ENCODE measurements at regions not wholly inside any gene's neighbourhood (a gene's known extent, or its start where the extent isn't known, plus 50 kb on each side); places are given as distances from the start of the nearest gene placed in this dataset.
A peak's percentile ranks its signal among the peaks of the same experiment; 100 is the strongest.

DNA sequence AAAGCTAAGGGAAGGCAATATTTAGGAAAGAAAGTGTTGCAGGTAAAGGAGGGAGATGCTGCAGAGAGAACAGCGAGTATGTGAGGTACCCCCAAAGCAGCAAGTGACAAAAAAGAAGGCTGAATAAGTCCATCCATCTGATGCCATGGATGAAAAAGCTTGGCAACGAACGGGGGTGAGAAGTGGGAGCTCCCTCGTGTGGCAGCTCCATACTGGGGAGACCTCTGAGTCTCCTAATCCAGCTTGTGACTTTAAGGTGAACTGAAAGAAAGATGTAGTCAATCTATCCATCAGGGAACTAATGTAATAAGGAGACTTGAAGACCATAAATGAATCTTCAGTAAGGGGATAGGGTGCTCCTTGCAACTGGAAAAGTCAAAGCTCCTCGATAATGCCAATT is 156.6 kb downstream of the OTOR start:
- TF ChIP-seq ZFX (IDR thresholded peaks at IDR 0.05): no peak
- TF ChIP-seq, protein P1, sequence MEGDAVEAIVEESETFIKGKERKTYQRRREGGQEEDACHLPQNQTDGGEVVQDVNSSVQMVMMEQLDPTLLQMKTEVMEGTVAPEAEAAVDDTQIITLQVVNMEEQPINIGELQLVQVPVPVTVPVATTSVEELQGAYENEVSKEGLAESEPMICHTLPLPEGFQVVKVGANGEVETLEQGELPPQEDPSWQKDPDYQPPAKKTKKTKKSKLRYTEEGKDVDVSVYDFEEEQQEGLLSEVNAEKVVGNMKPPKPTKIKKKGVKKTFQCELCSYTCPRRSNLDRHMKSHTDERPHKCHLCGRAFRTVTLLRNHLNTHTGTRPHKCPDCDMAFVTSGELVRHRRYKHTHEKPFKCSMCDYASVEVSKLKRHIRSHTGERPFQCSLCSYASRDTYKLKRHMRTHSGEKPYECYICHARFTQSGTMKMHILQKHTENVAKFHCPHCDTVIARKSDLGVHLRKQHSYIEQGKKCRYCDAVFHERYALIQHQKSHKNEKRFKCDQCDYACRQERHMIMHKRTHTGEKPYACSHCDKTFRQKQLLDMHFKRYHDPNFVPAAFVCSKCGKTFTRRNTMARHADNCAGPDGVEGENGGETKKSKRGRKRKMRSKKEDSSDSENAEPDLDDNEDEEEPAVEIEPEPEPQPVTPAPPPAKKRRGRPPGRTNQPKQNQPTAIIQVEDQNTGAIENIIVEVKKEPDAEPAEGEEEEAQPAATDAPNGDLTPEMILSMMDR (conservative IDR thresholded peaks at IDR 0.05): peak; percentile 19; the same call in 1 of the 2 replicates
- no peak overlapping the region for H3K27ac ChIP-seq

DNA sequence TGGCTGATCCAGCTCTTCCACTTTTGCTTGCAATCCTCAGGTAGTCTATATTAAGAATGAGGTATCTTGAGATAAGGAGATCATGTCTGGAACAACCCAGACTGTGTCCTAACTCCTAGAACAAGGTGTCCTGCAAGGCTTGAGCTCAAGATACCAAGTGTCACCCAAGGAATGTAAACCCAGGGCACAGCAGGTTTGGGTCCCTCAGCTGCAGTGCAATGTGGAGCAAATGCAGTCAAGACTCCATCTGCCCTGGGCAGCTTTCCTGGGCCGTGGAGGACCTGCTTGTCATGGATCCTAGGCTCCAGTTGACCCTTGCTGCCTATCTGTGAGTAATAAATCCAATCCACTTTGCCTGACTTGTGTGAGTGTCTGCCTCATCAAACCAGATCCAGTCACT is 166.1 kb downstream of the OTOR start:
- TF ChIP-seq ZFX (IDR thresholded peaks at IDR 0.05): no peak
- TF ChIP-seq, protein P1 (conservative IDR thresholded peaks at IDR 0.05): no peak
- no peak overlapping the region for H3K27ac ChIP-seq

- TF ChIP-seq ZFX (IDR thresholded peaks at IDR 0.05): no peak
- TF ChIP-seq, protein P1 (conservative IDR thresholded peaks at IDR 0.05): no peak
- H3K27ac ChIP-seq: no peak overlapping the region
Observed at GRCh38 chr20:16916165-16916564, 168.0 kb downstream of the OTOR start.

GRCh38 chr20:16917636-16918035 is 169.5 kb downstream of the OTOR start:
- no peak overlapping the region for H3K27ac ChIP-seq
- TF ChIP-seq, protein P1 (conservative IDR thresholded peaks at IDR 0.05): no peak
- TF ChIP-seq ZFX (IDR thresholded peaks at IDR 0.05): no peak

DNA sequence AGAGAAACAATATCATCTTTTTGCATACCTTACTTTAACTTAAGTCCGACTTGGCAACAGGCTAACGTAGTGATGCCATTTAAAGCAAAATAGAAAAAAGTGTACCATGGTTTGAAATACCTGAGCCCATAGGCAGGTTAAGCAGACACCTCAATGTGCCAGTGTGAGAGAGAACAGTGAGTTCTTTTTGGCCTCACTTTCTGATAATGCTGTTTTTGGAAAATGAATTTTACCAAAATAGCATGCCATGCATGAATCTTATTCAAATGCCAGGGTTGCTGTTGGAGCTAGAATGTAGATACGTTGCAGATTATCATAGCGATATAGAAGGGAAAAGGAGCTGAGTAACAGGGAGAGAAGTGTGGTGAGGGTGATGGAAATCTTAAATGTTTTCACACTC is 170.2 kb downstream of the OTOR start:
- H3K27ac ChIP-seq: no peak overlapping the region
- TF ChIP-seq, protein P1 (conservative IDR thresholded peaks at IDR 0.05): no peak
- TF ChIP-seq ZFX (IDR thresholded peaks at IDR 0.05): no peak

GRCh38 chr20:16919841-16920240 is 171.7 kb downstream of the OTOR start:
- TF ChIP-seq ZFX (IDR thresholded peaks at IDR 0.05): no peak
- TF ChIP-seq, protein P1 (conservative IDR thresholded peaks at IDR 0.05): no peak
- no peak overlapping the region for H3K27ac ChIP-seq

- TF ChIP-seq ZFX (IDR thresholded peaks at IDR 0.05): no peak
- TF ChIP-seq, protein P1 (conservative IDR thresholded peaks at IDR 0.05): no peak
- no peak overlapping the region for H3K27ac ChIP-seq
Observed at GRCh38 chr20:16922834-16923233, 174.7 kb downstream of the OTOR start.
